IPS-NIHi11 (cell line): ENCODE measurements at regions not wholly inside any gene's neighbourhood (a gene's known extent, or its start where the extent isn't known, plus 50 kb on each side); places are given as distances from the start of the nearest gene placed in this dataset.
A peak's percentile ranks its signal among the peaks of the same experiment; 100 is the strongest.

Experiments
- DNase-seq: peaks from one replicate; pipeline ENCODE4 v3.0.0; 2012; ENCODE audit warnings: mixed read lengths, low spot score

GRCh38 chr20:39571171-39571570 is 609.0 kb downstream of the DHX35 start:
- DNase-seq: no peak

- DNase-seq: no peak
Observed at GRCh38 chr20:39568109-39568508, 606.0 kb downstream of the DHX35 start.

GRCh38 chr20:39563349-39563748 is 601.2 kb downstream of the DHX35 start:
- no peak for DNase-seq

GRCh38 chr20:39554341-39554740 is 592.2 kb downstream of the DHX35 start:
- DNase-seq: no peak

- no peak for DNase-seq
Observed at GRCh38 chr20:39553120-39553519, 591.0 kb downstream of the DHX35 start.

- no peak for DNase-seq
Observed at GRCh38 chr20:39549733-39550132, 587.6 kb downstream of the DHX35 start.

- DNase-seq: no peak
Observed at GRCh38 chr20:39547546-39548408, 585.6 kb downstream of the DHX35 start.

- DNase-seq: no peak
Observed at GRCh38 chr20:39541136-39541803, 579.1 kb downstream of the DHX35 start.

- DNase-seq: no peak
Observed at GRCh38 chr20:39538317-39538716, 576.2 kb downstream of the DHX35 start.

GRCh38 chr20:39535301-39535700 is 573.2 kb downstream of the DHX35 start:
- no peak for DNase-seq

- DNase-seq: peak; percentile 13
Observed at GRCh38 chr20:39534846-39535245, 572.7 kb downstream of the DHX35 start.

- DNase-seq: no peak
Observed at GRCh38 chr20:39533858-39534257, 571.7 kb downstream of the DHX35 start.

GRCh38 chr20:39532205-39532604 is 570.1 kb downstream of the DHX35 start:
- no peak for DNase-seq

GRCh38 chr20:39528436-39528835 is 566.3 kb downstream of the DHX35 start:
- DNase-seq: no peak

- no peak for DNase-seq
Observed at GRCh38 chr20:39524371-39524911, 562.3 kb downstream of the DHX35 start.

- DNase-seq: no peak
Observed at GRCh38 chr20:39523405-39523804, 561.3 kb downstream of the DHX35 start.

GRCh38 chr20:39518654-39519053 is 556.5 kb downstream of the DHX35 start:
- no peak for DNase-seq

- no peak for DNase-seq
Observed at GRCh38 chr20:39516964-39517363, 554.8 kb downstream of the DHX35 start.

- DNase-seq: no peak
Observed at GRCh38 chr20:39504710-39505094, 542.6 kb downstream of the DHX35 start.

GRCh38 chr20:39503902-39504709 is 542.0 kb downstream of the DHX35 start:
- DNase-seq: no peak

GRCh38 chr20:39492223-39492797 is 530.2 kb downstream of the DHX35 start:
- no peak for DNase-seq

- DNase-seq: no peak
Observed at GRCh38 chr20:39491711-39492110, 529.6 kb downstream of the DHX35 start.
